Hematopoietic multipotent progenitor cell treated with erythropoietin and hydrocortisone succinate and interleukin-3 and kit ligand, for 4 days (in vitro differentiated cells): ENCODE measurements at regions not wholly inside any gene's neighbourhood (a gene's known extent, or its start where the extent isn't known, plus 50 kb on each side); places are given as distances from the start of the nearest gene placed in this dataset.
A peak's percentile ranks its signal among the peaks of the same experiment; 100 is the strongest.

Experiments used
- DNase-seq: peaks from one replicate; pipeline ENCODE4 v3.0.0-alpha.2; 2015

DNA sequence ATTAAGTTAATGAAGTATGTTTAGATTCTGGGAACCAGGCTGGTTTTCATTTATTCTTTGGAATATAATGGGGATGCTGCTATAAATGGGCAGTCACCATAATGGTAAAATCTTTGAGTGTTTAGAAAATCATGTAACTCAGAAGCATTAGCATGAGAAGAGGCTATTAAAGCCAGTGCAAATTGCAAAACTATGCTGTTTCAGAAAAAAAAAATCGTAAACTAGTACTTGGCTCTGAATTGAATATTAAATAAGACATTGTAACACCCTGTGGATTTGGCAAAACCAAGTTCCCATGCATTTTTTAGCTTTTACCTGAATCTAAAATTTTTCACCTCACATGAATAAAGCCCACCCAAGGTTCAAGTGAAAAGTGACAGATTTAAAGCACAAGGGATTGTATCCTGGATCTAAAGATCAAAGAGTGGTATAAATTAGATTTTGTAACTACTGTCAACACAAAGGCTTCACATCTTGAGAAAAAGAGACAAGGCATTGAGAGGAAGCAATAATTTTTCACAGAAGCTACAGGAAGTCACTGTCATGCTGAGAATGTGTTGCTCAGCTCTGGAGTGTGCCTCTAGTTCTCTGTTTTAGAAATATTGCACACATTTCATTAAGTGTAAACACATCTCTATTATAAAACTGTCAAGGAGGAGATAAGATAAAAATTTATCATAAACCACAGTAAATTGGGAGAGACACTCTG lies 142.2 kb downstream of the ABCA8 start:
- DNase-seq, result peak; percentile 29

DNA sequence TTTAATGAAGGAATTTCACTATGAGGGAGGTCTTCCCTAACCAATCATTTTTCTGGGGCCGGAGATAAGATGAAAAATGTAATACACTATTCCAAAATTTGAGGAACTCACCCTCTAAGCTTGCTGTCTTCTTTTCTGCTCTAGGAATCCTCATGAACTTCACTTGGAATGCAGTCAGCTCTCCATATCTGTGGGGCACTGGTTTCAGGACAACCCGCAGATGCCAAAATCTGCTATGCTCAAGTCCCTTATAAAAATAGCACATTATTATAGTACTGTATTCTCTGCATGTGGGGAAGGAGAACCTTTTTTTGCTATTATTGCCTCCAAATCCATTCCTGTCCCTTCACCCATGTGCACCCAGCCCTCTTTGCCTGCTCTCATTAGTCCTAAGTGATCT lies 146.0 kb downstream of the ABCA8 start:
- DNase-seq, result no peak

DNA sequence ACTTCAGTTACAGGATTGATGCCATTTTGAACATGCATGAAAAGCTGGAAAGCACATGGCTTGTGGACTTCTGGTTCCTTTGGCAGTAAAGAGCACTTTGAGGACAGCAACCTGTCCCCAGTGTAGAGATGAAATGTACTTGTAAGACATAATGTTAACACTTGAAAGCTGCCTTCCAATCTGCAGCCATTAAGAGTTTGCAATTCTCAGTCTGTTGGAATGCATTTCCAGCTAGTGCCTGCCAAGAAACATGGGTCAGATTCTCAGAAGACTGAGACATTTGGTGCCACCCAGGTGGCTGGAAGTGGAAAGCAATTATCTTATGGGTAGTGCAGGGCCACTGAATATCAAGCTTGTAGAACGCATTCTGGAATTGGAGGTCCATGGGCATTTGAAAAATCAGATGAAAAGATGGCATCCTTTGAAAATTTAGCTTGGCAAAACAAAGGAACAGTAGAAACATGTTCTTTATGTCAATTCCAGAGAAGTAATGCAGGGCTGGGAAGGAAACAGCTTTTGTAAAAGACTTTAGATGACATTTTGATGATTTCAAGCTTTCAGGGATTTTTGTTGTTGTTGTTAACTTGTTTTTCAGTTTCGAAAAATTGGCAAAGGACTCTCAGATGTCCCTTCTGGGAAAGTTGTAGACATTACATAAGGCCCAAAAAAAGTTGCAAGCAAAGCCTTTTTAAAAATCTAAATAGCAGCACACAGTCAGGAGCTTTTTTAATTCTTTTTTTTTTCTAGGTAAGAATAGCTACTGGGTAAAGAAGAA lies 147.0 kb downstream of the ABCA8 start:
- no peak for DNase-seq

DNA sequence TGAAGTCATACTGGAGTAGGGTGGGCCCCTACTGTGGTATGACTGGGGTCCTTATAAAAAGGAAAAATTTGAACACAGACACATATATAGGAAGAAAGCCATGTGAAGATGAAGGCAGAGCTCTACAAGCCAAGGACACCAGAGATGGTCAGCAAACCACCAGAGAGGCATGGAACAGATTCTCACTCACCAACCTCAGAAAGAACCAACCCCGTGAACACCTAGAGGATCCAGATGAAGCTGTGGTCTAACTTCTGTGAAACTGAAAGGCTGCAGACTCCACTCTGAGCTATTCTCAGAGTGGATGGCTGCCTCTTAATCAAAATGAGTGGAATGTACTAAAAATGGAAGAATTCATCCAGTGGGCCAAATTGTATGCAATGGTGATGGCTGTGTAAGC lies 149.6 kb downstream of the ABCA8 start:
- no peak for DNase-seq

DNA sequence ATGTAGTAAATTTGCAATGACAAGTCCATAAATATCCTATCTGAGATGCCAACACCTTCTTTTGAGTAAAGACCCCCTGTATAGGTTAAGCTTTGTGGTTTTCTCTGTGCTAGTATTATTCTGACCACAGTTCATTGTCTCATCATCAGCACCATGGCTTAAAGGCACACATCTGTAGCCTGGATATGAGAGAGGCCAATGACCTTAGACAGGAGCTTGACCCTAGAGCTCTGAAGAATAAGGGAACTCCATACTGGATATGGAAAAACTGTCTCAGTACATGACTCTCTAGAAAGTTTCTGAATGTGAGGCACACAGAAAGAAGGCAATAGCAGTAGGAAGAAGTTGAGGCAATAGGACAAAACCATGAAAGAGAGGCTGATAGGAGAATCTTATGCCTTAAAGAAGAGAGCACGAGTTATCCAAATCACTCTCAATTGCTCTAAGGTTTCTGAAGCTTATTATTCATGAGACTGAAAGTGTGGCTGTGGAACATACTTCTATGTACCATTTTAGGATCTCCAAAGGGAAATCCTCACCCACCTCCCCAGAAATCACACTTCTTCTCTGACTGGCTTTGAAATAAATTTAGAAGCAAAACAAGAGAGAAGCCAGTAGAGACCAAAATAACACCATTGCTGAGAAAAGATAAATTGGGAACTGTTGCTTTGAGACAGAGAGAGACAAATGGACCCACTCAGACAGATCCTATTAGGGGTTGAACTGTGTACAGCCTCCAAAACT lies 150.2 kb downstream of the ABCA8 start:
- DNase-seq, result no peak

DNA sequence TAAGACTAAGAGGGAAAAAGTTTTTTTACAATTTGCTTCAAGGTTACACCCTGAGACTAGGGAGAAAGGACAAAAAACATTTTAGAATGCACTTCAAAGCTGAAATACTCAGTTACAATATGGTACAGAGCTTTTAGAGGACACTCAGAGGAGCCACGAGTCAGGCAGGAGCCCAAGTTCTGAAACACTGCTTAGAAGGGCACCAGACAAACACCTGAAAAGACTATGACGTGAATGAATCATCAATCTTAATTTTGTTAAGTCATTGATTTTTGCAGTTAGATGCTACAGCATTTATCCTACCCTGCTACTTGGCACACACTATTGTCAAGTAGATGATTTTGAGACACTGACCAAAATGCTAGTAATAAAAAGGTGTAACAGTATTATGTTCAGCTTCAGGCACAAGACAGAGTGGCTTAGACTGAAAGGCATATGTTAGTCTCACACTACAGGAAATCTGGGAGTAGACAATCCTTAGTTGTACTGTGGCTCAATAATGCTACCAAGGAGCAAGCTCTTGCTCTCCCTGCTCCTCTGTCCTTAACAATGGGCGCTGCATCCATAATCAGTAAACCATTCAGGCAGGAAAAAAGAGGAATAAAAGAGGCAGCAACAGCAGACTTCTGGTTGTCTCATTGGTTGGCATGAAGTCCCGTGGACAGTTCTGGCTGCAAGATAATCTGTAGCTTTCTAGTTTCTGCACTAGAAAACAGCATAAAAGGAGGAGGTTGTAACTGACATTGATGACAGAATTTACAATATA lies 151.8 kb downstream of the ABCA8 start:
- DNase-seq, result no peak

DNA sequence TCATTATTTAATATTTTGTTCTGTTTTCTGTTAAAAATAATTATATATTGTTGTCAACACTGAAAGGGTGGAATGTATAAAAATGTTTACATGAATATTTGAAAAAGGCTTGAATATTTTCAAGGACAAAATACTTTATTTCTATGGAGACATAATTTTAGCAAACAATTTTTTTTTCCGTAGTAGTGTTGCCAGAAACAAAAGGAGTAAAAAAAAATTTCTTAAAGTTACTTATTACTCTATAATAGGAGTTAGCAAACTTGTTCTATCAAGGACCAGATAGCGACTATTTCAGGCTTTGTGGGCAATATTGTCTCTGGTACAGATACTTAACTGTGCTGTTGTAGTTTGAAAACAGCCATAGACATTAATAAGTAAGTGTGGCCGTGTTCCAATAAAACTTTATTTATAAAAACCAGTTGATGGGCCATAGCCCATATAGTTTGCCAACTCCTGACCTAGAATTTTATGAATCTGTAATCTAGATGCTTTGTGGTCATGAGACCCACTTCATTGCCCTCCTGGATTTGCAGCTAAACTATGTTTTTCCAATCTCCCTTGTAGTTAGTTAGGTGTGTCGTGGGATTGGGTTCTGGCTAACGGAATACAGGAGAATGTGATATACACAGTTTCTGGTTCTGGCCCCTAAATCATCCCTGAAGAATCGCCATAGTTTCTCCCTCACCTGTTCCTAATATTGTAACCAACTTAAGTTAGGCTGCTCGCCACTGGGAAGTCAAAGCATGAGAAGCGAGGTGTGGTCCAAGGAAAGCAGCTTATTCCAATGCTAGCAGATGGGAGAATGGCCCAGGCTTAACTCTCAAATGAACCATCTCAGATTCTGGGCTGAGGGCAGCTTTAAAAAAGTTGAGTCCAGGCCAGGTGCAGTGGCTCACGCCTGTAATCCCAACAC lies 153.6 kb downstream of the ABCA8 start:
- no peak for DNase-seq

DNA sequence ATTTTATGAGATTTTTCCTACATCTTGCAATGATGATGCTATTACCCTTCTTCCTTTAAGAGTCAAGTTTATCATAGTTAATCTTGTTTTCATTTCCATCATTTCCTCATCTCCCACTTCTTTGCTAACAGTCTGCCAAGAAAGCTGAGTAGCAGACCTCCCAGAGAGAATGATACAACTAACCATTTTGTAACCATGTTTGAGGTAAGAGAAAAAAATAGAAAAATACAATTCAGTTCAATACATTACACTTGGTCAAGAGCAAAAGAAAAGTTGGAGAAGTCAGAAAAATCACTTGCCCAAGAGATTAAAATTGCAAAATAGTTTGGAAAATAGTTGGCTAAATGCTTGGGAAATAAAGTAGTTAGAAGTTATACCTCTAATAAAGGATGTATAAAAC lies 154.4 kb downstream of the ABCA8 start:
- DNase-seq, result no peak

DNA sequence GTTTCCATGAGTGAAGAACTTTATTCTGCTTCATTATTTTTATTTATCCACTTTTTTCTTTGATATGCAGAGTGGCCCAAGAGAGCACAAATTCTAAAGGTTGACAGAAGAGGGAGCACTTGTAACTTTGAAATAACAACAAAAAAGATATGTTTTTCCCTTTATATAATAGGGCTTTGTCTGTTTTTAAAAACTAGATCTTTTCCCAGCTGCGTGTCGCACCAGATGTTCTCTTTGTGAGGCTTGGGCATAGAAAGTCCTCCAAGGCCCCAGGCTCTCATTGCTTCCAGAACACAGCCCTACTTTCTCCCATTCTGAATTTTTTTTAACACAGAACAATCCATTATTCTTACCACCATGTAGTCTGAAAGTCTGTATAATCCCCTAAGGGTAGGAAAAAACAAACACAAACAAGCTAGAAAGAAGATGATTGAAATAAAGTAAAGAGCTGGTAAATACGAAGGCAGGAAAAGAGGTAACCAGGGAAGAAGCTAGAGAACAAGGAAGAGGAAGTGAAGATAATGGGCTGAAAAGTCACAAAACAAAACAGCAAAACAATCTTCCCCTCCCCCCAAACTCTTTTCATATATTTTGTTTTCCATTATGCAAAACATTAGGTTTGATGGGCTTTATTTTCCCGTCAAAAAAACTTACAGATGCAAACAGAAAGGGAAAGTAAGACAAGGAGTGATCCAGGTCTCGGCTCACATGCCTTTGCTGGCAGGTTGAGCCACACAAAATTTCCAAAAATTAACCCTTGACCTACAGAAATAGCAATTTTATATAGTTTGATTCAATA lies 160.4 kb downstream of the ABCA8 start:
- DNase-seq, result peak; percentile 69

DNA sequence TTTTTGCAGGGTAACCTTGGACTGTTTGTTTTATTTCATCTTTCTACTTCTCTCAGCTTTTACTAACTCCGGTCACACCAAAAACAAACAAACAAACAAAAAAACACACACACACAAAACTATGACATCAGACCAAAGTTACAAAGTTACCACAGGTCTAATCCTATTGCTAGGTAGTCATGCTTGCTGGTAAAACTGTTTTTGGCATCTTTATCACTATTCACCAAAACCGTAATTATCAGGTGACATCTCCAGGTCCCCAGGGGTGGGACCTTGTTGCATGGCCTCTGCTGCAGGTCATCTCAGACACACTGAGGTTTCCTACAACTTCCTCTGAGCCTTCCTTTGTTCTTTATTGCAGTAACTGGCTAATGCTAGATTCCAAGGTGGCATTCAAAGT lies 162.3 kb downstream of the ABCA8 start:
- no peak for DNase-seq

DNA sequence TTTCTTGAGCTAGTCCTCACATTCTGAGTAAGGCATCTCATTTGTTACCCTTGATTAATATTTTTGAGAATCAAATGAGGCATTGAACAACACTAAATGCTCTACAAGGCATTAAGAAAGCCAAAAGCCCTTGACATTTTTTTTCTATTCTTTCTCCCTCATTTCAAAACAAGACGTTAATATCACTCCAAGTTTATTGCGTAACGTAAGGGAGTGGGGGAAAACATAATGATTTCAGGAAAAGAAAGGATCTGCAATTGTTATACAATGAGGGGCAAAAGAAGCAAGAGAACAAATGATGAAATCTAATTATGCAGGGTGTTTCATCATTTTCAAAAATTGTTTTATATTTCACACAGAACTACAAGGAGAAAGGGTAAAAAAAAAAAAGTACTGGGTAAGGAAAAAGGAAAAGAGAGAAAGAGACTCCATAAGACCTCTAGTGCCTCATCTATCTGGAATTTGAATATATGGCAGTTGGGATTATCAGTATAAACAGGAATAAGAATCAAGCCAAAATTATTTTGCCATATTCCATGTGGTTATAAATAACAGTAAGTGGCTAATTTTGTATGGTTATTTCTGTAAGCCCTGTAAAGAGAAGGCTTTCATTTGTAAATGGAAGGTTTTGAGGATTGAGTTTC lies 163.0 kb downstream of the ABCA8 start:
- no peak for DNase-seq

DNA sequence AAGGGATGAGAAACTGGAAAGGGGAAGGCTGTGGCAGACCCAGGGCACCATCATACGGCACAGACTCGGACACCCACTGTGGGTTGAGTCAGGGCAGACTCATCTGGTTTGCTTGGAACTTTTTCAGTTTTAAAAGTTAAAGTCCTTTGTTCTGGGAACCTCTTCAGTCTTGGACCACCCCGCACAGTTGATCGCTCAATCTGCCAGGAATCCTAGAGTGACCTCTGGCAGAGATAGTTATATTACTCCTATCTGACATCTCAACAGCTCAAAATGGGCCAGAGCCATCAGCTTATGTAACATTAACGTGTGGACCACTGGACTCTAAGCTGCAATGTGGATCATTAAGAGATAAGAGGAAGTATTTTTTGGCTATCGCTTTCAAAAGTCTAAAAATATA lies 164.3 kb downstream of the ABCA8 start:
- DNase-seq, result no peak

DNA sequence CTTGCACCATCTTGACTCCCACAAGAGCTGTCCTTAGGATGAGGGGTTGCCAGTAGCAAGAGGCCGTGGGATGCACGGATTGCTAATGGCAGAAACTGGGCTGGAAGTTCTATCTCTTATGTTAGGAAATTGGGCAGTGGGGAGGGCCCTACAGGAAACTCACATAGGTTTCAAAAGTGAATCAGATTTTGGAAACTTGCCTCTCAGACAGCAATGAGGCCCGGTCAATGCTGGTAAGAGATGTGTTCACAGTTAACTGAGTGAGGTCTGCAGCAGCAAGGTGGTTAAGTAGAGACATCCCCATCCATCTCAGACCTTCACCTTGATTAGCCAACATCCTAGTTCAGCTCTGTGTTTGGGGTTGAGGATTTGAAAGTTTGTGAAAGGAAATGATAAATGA lies 164.7 kb downstream of the ABCA8 start:
- no peak for DNase-seq

DNA sequence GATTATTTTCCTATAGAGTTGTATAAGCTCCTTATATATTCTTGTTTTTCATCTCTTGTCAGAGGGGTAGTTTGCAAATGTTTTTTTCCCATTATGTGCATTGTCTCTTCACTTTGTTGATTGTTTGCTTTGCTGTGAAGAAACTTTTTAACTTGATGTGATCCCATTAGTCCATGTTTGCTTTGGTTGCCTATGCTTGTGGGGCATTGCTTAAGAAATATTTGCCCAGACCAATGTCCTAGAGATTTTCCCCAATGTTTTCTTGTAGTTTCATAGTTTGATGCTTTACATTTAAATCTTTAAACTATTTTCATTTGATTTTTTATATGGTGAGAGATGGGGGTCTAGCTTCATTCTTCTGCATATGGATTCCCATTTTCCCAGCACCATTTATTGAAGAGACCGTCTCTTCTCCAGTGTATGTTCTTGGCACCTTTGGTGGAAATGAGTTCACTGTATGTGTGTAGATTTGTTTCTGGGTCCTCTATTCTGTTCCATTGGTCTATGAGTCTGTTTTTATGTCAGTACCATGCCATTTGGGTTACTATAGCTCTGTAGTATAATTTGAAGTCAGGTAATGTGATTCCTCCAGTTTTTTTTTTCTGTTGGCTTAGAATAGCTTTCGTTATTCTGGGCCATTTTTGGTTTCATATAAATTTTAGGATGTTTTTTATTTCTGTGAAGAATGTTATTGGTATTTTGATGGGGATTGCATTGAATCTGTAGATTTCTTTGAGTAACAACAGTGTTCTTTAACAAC lies 165.8 kb downstream of the ABCA8 start:
- DNase-seq, result no peak

DNA sequence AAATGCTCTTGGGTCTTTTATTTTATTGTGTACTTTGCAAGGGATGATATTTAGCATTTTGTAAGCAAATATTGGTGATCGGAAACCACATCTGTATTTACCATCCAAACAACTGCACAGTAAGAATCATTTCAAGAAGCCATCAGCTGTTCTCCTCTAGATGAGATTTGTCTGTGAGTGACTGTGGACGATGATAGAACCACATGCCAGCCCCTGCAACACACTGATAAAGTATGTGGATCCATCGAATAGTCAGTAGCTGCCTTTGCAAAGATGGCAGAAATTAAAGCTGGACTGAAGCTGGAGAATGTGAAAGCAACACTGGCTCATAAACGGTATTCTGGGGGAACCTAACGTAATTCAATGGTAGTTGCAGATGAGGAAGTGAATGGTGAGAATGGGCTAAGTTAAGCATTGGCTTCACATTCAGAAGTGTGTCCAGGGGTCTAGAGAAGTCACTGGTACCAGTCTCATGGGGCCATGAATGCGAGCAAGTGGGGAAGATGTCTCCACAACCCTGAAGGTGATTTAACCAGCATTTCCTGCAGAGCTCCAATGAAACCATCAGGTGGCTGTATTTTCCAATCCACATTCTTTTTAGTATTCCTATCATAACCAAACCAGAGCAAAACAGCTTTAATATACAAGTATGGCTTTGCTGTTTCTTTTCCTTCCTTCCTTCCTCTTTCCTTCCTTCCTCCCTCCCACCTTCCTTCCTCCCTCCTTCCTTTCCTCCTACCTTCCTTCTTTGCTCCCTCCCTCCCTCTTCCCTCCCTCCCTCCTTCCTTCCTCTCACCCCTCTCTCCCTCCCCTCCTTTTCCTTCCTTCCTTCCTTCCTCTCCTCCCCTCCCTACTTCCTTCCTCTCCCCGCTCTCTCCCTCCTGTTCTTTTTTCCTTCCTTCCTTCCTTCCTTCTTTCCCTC lies 169.4 kb downstream of the ABCA8 start:
- DNase-seq, result peak; percentile 12

DNA sequence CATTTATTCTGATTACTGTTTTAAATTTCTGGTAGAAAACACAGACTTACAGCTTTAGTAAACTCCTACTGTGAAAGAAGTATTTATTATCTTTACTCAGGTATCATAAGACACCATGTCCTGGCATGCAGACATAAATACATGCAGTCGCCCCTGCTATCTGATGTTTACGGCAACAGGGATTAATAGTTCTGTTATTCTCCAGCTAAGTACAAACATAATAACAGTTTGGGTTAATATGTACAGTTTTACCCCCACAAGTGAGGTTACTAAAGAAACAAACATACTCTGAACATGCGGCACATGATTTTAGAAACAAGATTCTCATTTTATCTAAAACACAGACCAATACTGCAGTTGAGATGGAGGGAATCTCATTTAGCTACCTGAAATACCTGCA lies 170.8 kb downstream of the ABCA8 start:
- DNase-seq, result no peak

DNA sequence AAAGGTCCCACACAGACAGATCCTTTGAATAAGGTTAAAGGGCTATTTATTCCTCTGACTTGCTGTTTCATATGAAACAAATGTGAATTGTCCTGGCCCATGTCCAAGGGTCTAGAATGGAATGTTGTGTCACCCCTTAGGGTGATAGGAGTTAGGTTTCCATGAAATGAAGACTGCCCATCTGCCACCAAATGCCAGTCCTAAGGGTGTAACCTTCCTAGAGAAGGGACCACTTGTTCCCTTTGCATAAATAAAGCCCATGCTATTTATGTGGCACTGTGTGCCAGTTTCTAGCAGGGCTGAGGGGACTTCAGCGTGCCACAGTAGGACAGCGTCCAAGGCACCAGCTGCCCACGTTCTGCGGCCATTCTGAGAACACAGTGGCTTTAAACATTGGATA lies 171.3 kb downstream of the ABCA8 start:
- no peak for DNase-seq

DNA sequence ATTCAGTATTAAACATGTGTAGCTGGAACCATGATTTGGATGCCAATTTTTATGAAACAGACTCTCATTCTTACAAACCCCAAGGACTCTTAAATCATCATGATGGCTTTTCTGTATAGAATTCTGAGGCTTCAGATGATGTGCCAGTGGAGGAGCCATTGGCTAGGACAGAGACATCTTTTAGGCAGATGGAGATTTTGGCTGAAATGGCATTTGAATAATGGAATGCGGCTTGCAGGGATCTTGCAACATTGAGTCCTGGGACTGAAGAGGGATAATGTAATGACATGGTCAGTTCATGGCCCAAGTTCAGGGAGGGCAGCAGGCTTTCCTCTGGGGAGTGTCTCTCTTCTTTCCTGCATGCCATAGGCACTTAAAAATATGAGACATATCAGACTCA lies 172.4 kb downstream of the ABCA8 start:
- no peak for DNase-seq

DNA sequence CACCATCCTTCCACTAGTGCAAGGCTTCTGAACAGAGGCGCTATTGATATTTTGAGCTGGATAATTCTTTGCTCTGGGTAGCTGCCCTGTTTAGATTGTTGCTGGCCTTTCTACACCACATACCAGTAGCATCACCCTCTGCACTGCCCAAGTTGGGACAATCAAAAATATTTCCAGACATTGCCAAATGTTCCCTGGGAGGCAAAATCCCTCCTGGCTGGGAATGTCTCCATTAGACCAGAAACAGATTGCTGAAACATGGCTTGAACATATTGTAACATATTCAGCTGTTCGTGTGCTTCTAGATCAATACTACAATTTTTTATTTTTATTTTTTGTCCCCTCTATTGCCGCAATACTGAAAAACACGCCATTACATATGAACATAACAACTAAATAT lies 174.6 kb downstream of the ABCA8 start:
- DNase-seq, result no peak
